Cardiac muscle cell (in vitro differentiated cells and primary cell): ENCODE measurements at regions not wholly inside any gene's neighbourhood (a gene's known extent, or its start where the extent isn't known, plus 50 kb on each side); places are given as distances from the start of the nearest gene placed in this dataset.
"Not testable (repeated sequence)": the region's sequence is repeated elsewhere in the genome, so short reads cannot be mapped to it uniquely, and the experiment has no call there.

Experiments used
- DNase-seq, 2 donors: peaks; one replicate each; pipeline versions ENCODE4 v3.0.0 to v3.0.0-alpha.2; 2010 to 2017; ENCODE audit warnings: low read depth in 1 of 2, low spot score in 1 of 2
- H3K27ac ChIP-seq: fragments of 200-600 bp; sonication (generic); 2 replicates; pipeline ENCODE4 v1.5.1; 2016
- H3K27me3 ChIP-seq: fragments of 200-600 bp; sonication (generic); 2 replicates; pipeline ENCODE4 v1.6.0; 2016; ENCODE audit warnings: control low read depth
- H3K36me3 ChIP-seq: fragments of 200-600 bp; sonication (generic); 2 replicates; pipeline ENCODE4 v1.5.1; 2016; ENCODE audit warnings: control low read depth
- H3K4me1 ChIP-seq: fragments of 200-600 bp; sonication (generic); 2 replicates; pipeline ENCODE4 v1.8.1; 2017; ENCODE audit warnings: low read depth, mild to moderate bottlenecking, mixed run types
- H3K4me3 ChIP-seq: fragments of 200-600 bp; sonication (generic); 2 replicates; pipeline ENCODE4 v1.5.1; 2016; ENCODE audit warnings: mild to moderate bottlenecking
- H3K9me3 ChIP-seq: fragments of 200-600 bp; sonication (generic); 2 replicates; pipeline ENCODE4 v1.5.1; 2017; ENCODE audit warnings: low read depth, mild to moderate bottlenecking, control low read depth
- TF ChIP-seq, protein P1 (sequence below): IDR thresholded peaks from 2 replicates; pipeline ENCODE4 v1.5.1; 2012; ENCODE audit warnings: low read depth, mild to moderate bottlenecking, low read length

DNA sequence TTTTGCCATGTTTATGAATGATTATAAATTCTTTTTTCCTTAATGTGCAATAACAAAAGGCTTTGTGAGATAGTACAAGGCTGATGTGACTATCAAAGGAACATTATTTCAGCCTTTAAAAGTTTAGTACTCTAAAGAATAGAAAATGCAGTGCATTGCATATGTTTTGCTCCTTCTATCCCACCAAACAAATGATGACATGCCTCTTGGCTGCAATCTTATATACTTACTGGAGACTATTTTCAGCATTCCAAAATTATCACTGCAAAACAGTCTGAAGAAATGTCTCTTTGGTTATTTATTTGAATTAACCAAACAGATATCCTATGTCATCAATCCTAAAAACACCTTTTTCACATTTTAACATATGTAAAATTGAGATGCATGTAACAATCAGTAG lies 776.5 kb upstream of the SPRY2 start:
- Histone ChIP-seq H3K27me3 (no peaks in the 10 kb centered on the region), H3K27ac (no peak overlapping the region), H3K36me3 (no peaks in the 10 kb centered on the region), H3K4me3 (no peak overlapping the region), H3K9me3 (no peaks in the 10 kb centered on the region), H3K4me1 (no peaks in the 10 kb centered on the region)
- DNase-seq = no peak
- TF ChIP-seq, protein P1, sequence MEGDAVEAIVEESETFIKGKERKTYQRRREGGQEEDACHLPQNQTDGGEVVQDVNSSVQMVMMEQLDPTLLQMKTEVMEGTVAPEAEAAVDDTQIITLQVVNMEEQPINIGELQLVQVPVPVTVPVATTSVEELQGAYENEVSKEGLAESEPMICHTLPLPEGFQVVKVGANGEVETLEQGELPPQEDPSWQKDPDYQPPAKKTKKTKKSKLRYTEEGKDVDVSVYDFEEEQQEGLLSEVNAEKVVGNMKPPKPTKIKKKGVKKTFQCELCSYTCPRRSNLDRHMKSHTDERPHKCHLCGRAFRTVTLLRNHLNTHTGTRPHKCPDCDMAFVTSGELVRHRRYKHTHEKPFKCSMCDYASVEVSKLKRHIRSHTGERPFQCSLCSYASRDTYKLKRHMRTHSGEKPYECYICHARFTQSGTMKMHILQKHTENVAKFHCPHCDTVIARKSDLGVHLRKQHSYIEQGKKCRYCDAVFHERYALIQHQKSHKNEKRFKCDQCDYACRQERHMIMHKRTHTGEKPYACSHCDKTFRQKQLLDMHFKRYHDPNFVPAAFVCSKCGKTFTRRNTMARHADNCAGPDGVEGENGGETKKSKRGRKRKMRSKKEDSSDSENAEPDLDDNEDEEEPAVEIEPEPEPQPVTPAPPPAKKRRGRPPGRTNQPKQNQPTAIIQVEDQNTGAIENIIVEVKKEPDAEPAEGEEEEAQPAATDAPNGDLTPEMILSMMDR = no peak

DNA sequence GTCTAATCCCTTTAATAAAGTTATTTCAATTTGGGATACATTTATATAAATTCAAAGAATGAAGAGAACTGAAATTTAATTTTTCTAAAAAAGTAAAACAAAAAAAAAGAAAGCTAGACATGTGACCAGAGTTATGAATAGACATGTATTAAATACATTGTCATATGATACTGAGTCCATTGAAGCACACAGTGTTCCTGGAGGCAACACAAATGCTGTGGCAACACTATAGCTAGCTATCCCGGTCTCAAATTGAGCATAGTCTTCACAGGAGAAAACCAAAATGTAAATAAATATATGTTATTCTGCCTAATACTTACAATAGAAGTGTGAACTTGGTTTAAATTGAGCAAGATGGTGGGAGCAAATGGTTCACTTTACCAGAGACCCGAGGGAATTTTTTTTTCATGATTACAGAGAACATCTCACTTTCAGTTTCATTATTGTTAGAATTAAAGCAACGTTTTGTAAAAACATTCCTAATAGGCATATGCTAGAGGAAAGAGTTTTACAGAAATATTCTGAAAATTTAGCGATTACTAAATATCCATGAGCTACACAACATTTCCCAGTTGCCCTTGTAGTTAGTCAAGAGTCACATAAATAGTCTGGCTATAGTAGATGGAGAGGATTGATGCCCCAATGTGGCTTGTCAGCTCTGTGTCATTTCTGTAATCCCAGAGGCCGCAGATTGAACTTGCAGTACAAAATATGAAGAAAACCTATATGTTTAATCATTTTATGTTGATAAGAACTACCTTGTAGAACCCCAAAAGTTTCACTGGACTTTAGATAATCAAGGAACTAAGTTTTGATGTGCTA lies 775.7 kb upstream of the SPRY2 start:
- H3K4me1 ChIP-seq = no peaks in the 10 kb centered on the region

DNA sequence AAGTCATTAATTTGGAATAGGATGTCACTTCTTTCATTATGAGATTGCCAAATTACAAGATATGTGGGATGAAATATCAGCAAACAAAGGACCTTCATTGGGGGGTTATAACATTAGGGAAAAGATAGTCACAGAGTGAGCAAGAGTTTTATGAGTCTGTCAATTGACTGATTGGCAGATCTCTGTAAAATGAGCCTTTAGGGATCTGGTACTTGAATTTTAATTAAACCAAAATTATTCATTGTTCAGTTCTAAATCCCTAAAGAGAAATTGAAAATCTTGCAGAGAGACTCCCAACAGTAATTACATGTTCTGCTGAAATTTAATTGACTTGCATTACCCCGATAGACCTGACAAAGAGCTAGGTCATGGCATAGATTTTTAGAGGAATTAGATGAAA lies 768.1 kb upstream of the SPRY2 start:
- TF ChIP-seq, protein P1 = no peak
- Histone ChIP-seq H3K27ac (no peak overlapping the region), H3K4me1 (no peaks in the 10 kb centered on the region), H3K36me3 (no peaks in the 10 kb centered on the region), H3K4me3 (no peak overlapping the region), H3K27me3 (no peaks in the 10 kb centered on the region), H3K9me3 (no peaks in the 10 kb centered on the region)
- DNase-seq = no peak

More for the DNA sequence above, 775.7 kb upstream of the SPRY2 start:
- TF ChIP-seq, protein P1 = no peak
- Histone ChIP-seq H3K27ac (no peak overlapping the region), H3K36me3 (no peaks in the 10 kb centered on the region), H3K27me3 (no peaks in the 10 kb centered on the region), H3K9me3 (no peaks in the 10 kb centered on the region), H3K4me3 (no peak overlapping the region)
- DNase-seq = no peak

DNA sequence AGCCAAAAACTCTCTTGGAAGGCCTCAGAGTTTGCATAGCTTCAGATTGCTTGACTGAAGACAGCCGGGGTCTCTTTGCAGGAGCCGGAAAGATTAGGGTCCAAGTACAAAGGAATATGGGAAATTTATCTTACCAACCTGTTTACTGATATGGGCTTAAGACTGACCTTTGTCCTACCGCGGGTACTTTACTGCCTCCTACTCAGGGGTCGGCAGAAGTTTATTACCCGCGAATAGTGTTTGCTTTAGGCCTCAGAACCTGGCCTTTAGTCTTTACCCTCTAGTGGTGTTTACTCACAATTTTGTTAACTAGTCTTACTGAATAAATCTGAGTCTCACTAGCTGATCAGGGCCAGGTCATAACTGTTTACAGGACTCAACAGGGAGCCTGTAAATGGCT lies 765.4 kb upstream of the SPRY2 start:
- Histone ChIP-seq H3K36me3 (no peaks in the 10 kb centered on the region), H3K27ac (no peak overlapping the region), H3K4me3 (no peak overlapping the region), H3K4me1 (no peaks in the 10 kb centered on the region), H3K9me3 (no peaks in the 10 kb centered on the region), H3K27me3 (no peaks in the 10 kb centered on the region)
- DNase-seq = no peak
- TF ChIP-seq, protein P1 = no peak

DNA sequence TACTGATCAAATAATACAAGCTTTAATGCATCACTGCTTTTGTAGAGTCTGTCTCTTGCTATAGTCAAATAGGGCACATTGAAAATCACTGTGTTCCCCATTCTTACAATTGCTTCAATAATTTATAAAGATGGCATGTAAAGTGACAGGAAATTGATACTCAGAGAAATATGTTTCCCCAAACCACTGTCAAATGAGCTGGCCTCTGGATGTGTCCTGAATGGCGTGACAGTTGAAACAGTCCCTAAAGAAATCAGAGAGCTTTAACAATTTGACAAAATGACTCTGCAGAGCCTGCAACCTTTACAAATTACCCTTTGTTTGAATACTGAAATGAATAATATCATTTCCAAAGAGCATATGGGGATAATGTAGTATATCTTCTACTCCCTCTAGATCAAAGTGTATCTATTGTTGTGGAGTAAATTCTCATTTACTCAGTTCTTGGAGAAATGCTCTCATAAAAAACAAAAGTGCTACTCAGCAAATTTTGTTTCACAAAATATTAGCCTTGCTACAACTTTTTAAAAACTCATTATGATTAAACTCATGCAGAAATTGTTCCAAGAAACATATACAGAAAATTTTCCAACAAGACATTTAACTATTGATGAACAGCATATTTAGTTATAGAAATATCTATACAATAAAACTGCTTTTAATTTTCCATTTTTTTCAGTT lies 763.2 kb upstream of the SPRY2 start:
- Histone ChIP-seq H3K4me3 (no peak overlapping the region), H3K9me3 (no peaks in the 10 kb centered on the region), H3K4me1 (no peaks in the 10 kb centered on the region), H3K27ac (no peak overlapping the region), H3K27me3 (no peaks in the 10 kb centered on the region), H3K36me3 (no peaks in the 10 kb centered on the region)
- TF ChIP-seq, protein P1 = no peak
- no peak for DNase-seq

DNA sequence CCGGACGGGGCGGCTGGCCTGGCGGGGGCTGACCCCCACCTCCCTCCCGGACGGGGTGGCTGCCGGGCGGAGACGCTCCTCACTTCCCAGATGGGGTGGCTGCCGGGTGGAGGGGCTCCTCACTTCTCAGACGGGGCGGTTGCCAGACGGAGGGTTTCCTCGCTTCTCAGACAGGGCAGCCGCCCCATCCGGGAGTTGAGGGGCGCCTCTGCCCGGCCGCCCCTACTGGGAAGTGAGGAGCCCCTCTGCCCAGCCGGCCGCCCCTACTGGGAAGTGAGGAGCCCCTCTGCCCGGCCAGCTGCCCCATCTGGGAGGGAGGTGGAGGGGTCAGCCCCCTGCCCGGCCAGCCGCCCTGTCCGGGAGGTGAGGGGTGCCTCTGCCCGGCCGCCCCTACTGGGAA lies 761.1 kb upstream of the SPRY2 start:
- not testable (repeated sequence) for H3K9me3 ChIP-seq, H3K27me3 ChIP-seq, DNase-seq, H3K4me3 ChIP-seq, H3K36me3 ChIP-seq, H3K27ac ChIP-seq, H3K4me1 ChIP-seq
